CD4-positive, alpha-beta T cell treated with Interleukin-15 for 4 hours (primary cell): ENCODE measurements at regions not wholly inside any gene's neighbourhood (a gene's known extent, or its start where the extent isn't known, plus 50 kb on each side); places are given as distances from the start of the nearest gene placed in this dataset.

Experiments used
- DNase-seq: peaks from one replicate; pipeline ENCODE4 v3.0.0-alpha.2; 2020; ENCODE audit warnings: low spot score

DNA sequence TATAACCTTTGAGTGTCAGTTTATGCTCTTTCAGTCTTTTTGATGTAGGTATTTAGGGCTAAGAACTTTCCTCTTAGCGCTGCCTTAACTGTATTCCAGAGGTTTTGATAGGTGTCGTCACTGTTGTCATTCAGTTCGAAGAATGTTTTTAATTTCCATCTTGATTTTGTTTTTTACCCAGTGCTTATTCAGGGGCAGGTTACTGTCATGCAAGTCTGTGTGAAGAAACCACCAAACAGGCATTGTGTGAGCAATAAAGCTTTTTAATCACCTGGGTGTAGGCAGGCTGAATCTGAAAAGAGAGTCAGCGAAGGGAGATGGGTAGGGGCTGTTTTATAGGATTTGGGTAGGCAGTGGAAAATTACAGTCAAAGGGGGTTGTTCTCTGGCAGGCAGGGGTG lies 142.0 kb upstream of the USP9Y start:
- no peak for DNase-seq

DNA sequence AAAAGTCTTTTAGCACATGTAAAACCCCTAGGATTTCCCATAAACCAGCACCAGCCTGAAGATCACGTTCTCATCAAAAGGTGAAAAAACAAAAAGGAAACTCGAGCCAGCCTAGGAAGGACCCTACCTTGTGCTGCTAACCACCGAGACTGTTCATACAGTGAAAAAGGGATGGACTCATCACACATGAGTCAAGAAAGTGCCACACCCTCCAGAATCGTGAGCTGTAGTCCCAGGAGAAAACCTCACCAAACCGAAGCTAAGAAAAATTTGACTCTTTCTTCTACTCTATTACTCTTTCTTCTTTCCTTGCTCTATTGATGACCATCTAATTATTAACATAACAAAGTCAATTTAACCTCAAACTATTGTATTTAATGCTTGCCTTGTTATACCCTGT lies 124.8 kb upstream of the USP9Y start:
- DNase-seq, result no peak

DNA sequence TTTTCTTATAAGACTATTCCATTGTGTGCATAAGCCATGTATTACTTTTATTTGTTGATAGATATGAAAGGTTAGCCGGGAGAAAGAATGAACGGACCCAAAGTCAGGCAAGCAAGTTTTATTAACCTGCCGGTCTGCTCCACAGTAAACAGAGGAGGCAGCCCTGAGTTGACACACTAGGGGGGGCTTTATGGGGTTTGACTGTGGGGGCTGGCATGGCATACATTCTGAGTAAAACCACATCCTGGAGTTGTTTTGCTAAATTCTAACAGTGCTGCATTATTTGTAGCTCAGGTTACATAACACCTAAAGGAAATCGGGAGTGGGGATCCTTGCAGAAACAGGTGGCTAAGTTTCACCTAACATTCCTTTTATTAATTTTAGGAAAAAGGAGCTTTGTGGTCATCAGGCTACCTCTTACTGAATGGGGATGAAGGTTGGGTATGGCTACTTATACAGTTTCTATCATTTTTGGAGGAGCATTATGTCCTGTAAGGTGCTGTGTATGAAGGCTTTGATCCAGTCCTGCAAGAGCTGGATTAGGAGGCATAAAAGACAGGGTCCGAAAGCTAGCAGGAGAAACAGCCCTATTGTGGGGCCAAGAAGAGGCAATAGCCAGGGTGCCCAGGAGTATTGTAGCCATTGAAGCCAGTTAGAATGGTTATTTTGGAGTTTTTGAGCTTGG lies 107.4 kb upstream of the USP9Y start:
- DNase-seq, result peak; percentile 62

DNA sequence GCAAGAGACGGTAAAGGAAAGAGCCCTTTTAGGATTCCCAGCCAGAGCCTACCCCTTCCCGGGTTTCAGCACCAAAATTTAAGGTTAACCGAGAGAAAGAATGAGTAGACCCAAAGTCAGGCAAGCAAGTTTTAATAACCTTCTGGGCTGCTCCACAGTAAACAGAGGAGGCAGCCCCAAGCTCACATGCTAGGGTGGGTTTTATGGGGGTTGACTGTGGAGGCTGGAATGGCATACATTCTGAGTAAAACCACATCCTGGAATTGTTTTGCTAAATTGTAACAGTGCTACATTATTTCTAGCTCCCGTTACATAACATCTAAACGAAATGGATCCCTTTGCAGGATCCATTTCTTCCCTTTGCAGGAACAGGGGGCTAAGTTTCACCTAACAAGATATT lies 102.2 kb upstream of the USP9Y start:
- DNase-seq, result peak; percentile 7

DNA sequence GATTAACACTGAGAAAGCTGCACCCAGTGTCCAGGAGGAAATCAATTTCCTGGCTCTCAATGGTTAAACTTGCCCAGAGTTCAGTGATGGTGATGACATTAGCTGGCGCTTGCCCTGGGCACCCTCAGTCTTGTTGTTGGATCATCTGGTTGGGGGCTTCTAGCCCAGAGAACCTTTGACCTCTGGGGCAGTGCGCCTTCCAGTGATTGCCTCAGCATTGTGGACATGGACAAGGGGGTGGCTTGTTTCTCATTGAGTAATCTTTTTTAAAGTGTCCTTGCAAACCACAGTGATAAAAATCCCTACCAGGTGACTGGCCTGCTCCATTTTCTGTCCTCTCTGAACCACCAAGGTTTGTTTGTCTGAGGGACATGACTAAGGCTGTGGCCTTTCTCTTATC lies 95.6 kb upstream of the USP9Y start:
- no peak for DNase-seq

DNA sequence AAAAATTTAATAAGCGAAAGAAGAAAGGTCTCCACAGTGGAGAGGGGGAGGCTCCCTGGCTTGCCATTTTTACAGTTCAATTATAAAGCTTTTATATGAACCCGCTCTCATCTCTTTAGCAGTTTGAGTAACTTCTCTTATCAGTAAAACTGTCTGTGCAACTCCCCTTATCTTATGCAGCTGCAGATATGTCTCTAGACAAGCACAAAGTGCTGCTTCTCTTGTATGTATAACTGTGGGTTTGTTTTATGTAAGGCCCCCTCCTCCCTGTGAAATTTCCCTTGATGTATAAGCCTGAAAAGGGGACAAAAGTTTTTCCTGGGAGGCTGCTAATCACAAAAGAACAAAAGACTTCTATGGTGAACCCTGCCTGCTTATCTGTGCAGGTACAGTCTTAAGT lies 90.2 kb upstream of the USP9Y start:
- DNase-seq, result no peak

DNA sequence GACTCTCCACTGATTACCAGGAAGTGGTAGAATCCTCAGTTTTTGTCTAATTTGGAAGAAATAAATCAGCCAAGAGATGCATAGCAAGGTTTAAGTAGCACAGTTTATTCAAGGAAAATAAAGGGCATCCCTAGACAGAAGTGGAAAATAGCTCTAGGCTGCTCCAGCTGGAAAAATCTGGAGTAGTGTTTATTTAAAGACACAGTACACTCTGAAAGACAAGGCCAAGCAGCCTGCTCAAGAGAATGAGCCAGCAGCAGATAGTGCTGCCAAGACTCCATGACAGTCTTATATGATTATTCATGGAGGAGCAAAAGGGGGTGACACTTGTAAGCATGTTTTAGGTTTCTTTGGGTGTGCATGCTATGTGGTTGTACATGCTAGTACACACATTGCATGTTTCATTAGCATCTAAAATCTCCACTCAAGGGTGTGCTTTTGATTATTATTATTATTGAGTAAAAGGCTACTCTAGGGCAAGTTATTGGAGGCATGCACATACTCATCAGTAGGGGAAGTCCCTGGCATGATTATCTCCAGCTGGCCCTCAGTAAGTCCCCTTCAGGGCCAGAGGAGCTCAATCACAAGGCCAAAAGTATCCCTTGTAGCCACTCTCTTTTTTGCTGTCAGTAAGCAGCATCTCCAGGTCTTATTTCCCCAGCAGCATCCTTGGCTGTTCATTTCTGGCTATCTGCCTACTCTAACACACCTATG lies 85.1 kb upstream of the USP9Y start:
- no peak for DNase-seq

DNA sequence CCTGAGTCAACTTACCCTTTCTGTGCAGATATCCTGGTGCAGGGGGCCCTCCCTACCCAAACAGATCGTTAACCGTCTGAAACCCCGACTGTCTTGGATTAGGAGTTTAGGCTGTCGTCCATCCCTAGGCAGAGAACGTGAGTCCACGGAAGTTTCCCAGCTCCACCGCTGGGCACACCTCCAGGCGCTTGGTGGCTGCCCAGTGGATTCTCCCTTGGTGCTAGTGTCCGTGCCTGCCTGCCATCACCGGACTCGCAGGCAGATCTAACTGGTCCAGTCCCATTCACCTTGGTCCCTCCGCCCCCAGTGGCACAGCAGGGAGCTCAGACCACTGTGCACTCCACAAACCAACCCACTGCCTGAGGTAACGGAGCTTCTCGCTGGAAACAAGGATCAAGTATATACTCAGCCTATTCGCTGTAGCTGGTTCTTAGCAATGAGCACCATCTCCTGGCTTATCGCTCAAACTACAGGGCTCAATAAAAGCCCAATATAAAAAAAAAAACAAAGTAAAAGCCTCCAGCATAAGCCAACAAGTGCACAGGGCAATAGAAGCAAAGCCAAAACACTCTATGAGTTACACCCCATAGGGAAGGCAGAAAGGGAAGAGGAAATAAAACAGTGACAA lies 79.5 kb upstream of the USP9Y start:
- DNase-seq, result peak; percentile 22

DNA sequence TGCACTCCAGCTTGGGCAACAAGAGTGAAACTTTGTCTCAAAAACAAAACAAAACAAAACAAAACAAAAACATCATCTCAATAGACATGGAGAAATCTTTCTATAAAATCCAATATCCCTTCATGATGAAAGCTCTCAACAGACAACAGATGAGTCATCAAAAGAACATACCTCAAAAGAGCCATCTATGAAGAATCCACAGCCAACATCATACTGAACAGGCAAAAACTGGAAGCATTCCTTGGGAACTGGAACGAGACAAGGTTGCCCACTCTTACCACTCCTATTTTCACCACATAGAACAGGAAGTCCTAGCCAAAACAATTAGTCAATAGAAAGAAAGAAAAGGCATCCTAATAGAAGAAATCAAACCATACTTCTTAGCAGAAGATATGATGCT lies 77.8 kb upstream of the USP9Y start:
- no peak for DNase-seq

DNA sequence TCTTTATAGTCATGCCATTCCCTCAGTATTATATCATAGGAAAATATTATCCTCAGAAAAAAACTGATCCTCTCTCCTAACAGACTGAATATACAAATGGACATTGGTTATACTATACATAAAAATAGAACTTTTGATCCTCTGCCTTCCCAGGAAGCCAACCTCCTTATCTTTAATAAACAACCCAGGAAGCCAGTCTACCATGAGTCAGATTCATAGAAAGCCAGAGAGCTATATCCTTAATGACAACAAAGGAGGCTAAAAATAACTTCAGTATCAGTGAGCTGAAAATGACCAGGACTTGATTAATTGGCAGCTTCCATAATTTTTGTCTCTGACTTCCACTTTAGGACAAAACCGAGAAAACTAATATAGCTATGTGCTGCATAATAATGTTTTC lies 58.0 kb upstream of the USP9Y start:
- no peak for DNase-seq

DNA sequence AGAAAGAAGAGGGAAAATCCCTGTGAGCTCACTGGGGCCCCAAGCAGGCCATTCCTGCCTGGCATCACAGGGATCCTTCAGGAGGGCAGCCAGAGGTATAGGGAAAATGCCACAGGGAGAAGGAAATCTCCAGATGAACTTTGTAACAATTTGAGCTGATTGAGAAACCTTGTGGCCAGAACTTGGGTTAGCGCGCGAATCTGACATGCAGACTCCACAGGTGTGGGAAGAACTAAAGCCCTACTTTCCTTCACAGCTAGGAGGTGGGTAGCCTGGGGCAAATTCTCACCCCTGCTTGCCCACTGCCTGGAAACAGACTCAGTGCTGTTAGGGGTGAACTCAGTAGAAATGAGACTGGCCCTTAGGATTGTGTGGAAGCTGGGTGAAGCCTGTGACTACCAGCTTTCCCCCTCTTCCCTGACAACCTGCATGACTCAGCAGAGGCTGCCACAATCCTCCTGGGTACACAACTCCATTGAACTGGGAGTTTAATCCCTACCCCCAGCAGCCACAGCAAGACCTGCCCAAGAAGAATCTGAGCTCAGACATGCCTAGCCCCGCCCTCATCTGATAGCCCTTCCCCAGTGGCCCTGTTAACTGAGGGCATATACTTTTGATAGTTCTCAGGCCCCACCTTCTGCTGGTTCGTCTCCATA lies 57.2 kb upstream of the USP9Y start:
- no peak for DNase-seq

DNA sequence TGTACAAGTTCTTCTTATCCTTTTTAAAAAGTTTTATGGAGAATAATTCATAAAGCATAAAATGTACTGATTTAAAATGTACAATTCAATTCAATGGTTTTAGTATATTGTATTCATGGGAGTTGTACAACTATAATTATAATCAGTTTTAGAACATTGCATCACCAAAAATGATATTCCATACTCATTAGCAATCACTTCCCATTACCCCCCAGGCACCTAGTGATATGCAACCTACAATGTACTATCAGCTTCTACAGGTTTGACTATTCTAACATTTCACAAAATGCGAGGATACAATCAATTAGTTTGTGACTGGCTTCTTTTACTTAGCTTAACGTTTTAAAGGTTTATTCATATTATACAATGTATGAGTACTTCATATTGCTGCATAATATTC lies 49.9 kb upstream of the USP9Y start:
- DNase-seq, result no peak
